CD4-positive, alpha-beta T cell treated with Interleukin-10 for 1 hour (primary cell): ENCODE measurements at regions not wholly inside any gene's neighbourhood (a gene's known extent, or its start where the extent isn't known, plus 50 kb on each side); places are given as distances from the start of the nearest gene placed in this dataset.
"Not testable (repeated sequence)": the region's sequence is repeated elsewhere in the genome, so short reads cannot be mapped to it uniquely, and the experiment has no call there.

Source experiments
- DNase-seq: peaks from one replicate; pipeline ENCODE4 v3.0.0-alpha.2; 2020

DNA sequence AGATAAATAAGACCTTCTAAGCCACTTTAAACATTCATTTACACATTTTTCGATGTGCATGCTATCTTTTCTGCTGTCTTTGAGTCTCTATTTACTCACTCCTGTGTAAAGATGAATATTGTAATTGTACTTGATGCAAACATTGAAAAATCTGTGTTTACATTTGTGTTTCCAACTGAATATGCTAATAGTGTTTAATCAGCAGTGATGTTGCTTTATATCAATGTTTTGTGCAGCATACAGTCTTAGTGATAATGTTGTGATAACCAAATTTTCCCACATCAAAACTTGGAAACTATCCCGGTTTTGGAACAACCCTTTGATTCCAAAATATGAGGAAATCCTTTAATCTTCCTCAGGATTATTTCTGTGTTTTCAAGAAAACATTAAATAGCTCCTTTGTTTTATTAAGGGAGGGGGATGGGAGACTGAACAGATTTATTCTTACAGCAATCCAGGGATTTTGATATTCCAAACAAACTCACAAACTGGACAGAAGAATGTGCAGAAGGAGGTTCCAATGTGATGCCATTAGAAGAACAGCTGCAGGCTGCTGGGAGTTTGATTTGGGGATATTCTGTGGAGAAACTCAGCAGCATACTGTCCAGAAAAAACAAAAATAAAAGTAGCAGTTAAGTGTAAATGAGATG is 248.0 kb downstream of the S1PR1 start:
- no peak for DNase-seq

DNA sequence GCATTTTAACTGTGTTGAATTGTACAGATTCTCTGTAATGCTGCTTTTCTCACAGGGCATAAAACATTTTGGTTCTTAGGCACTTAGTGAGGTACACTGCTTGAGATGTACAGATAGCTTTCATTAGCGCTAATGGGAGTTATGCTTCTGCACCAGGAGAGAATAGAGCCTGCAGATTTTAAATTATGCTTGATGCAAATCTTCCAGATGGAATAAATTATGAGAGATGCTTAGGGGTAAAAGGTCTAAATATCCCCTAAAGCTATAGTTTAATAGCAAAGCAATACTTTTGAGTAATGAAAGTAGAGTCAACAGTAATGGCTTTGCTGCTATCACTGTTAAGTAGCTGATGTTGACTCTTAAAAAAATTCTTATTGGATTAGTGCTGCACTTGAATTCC is 248.9 kb downstream of the S1PR1 start:
- no peak for DNase-seq

DNA sequence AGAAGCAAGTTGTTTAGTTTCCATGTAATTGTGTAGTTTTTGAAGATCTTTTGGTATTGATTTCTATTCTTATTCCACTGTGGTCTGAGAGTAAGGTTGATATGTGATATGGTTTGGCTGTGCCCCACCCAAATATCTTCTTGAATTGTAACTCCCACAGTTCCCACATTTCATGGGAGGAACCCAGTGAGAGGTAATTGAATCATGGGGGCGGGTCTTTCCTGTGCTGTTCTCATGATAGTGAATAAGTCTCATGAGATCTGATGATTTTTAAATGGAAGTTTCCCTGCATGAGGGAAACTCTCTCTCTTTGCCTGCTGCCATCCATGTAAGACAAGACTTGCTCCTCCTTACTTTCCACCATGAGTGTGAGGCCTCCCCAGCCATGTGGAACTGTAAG is 255.3 kb downstream of the S1PR1 start:
- not testable (repeated sequence) for DNase-seq

DNA sequence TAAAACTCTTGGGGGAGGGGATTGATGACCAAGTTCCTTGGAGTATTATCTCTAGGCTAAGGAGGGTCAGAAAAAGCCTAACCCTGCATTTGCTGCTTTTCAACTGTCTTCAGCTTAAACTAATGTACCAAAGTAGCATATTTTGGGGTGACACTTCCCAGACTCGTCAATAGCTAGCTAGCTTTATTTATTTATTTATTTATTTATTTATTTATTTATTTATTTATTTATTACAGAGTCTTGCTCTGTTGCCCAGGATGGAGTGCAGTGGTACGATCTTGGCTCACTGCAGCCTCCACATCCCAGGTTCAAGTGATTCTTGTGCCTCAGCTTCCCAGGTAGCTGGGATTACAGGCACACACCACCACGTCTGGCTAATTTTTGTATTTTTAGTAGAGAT is 257.1 kb downstream of the S1PR1 start:
- not testable (repeated sequence) for DNase-seq

GRCh38 chr1:101496109-101496508 is 259.3 kb downstream of the S1PR1 start:
- no peak for DNase-seq

GRCh38 chr1:101497881-101498559 is 261.2 kb downstream of the S1PR1 start:
- no peak for DNase-seq

- DNase-seq = not testable (repeated sequence)
Measured at GRCh38 chr1:101504106-101504505, 267.3 kb downstream of the S1PR1 start.

GRCh38 chr1:101505240-101505639 is 268.4 kb downstream of the S1PR1 start:
- not testable (repeated sequence) for DNase-seq

DNA sequence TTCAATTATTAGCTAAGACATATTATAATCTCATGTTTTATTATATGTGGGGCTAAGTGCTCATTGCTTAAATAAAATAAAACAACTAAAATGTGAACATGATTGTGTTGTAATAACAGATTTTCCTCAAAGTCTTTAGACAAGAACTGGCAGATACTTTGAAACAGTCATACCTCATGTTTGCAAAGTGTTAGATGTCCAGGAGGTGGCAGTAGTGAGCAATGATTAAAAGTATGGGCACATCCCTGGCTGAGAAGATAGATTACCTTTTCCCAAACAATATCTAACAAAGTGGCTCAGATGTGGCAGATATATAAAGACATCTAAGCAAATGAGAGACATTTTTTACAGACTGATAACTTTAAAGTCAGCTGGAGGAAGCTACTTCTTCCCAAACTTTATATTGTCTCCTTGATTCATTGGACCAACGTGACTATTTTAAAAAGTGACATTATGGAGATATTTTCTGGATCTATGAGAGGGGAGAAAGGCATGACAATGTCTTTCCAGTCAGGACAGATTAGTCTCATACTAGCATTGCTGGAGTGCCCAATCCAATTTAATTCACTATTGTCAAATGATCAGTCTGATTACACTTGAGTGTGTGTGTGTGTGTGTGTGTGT is 269.8 kb downstream of the S1PR1 start:
- DNase-seq = peak; percentile 57

DNA sequence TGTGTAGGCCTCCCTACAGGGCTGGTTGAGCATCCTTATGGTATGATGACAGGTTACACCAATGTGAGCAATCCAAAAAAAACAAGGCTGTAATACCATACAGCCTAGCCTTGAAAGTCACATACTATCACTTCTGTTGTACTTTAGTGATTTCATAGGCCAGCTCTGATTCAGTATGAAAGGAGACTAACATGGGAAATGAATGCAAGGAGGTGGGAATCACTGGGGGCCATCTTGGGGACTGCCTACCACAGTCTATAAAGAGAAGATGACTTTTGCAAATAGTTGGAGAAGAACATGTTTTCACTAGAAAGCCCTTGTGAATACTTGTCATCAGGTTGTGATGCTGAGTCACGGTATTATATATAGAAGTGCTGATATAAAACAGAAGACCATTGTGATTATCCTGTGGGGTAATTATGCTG is 270.7 kb downstream of the S1PR1 start:
- DNase-seq = no peak

DNA sequence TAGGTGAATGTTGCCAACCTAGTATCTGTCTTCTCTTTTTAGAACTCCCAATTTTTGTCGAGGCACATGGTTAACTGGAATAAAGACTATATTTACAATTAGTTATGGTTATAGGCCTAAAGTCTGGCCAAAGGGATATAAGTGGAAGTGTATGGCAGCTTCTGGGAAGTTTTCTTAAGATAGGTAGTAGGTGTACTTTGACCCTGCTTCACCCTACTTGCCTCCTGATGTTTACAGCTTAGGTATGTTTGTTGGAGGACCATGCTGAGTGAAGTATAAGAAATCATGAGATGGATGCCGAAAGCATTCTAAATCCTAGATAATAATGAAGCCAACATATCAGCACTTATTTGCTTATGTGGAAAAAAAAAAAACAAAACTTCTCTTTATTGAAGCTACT is 272.1 kb downstream of the S1PR1 start:
- no peak for DNase-seq

GRCh38 chr1:101509370-101509769 is 272.6 kb downstream of the S1PR1 start:
- DNase-seq = no peak

GRCh38 chr1:101511202-101511891 is 274.5 kb downstream of the S1PR1 start:
- DNase-seq = no peak

- peak; percentile 28 for DNase-seq
Measured at GRCh38 chr1:101520302-101520701, 283.5 kb downstream of the S1PR1 start.

GRCh38 chr1:101522486-101522885 is 285.7 kb downstream of the S1PR1 start:
- no peak for DNase-seq

- no peak for DNase-seq
Measured at GRCh38 chr1:101526813-101527212, 290.0 kb downstream of the S1PR1 start.

- no peak for DNase-seq
Measured at GRCh38 chr1:101532377-101532776, 295.6 kb downstream of the S1PR1 start.

- no peak for DNase-seq
Measured at GRCh38 chr1:101540161-101540560, 303.3 kb downstream of the S1PR1 start.

DNA sequence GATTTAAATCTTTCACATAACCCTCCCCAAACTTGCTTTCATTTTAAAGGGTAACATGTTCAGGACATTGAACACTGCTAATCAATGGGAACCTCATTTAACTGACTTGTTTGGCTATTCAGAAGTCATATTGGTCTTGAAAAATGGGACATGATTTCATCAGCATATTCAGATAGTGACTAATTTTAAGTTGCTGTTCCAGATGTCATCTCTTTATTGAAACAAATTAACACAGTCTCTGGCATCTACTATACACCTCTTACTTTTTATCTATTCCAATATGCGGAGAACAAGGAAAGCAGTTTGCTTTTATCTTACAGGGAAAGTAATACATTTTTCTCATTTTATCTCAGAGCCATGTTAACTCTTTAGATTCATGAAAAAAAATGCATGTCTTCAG is 310.1 kb downstream of the S1PR1 start:
- DNase-seq = no peak

DNA sequence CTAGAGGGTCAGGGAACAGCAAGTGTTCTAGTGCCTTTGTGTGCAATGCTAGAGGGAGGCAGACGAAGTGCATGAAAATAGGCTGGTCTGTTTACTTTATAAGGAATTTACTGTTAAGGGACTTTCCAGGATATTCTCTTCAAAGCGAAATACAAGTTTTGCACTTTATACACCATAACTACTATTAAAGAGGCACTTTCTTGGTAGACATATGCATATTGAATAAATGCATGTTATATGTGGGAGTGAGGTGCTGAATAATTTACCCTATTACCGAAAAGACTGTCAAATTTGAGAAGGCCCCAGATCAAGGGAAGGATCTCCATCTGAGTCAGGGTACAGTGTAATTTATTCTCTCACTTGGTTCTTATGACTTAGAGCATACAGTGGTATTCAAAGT is 310.5 kb downstream of the S1PR1 start:
- no peak for DNase-seq

DNA sequence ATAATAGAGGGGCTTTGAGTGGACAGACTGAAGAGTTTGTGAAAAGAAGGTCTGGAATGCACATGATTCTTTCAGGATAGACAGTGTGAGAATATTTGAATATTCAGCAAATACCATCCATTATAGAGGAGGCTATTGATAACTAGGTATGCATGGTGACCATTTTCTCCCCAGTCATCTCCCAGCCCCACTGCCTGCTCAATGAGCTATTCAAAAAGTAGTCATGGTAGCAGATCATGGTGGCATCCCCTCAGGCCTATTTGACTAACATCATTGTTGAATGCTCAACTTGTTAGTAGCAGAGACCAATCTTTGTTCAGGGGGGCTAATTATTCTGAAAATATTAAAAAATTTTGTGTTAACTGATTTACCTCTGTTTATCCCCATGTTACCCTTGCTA is 311.6 kb downstream of the S1PR1 start:
- DNase-seq = no peak

GRCh38 chr1:101550581-101550980 is 313.8 kb downstream of the S1PR1 start:
- DNase-seq = no peak

DNA sequence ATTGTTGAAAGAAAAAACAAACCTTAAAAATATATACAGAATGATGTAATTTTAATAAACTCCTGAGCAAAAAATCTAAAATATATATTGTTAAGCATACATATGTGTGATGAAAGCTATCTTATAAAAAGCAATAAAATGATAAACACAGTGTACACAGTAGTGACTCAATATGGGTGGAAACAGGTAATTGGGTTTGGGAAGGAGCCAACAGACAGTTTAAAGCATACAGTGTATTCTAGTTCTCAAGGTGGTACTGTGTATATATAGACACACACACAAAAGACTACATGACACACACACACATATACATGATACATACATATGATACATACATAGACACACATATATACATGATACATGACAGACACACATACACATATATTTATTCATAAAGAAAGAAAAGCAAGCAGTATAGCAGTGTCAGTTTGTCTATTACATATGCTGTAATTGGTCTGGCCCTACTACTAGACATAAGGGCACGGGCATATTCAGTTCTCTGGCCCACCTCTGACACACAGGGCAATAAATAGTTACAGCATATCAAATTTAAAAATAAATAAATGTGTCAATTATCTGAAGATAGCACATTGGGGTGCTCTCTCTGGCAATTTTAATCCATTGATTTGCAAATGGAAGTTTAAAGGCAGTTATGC is 330.2 kb downstream of the S1PR1 start:
- no peak for DNase-seq
